ENCODE measurements at regions not wholly inside any gene's neighbourhood (a gene's known extent, or its start where the extent isn't known, plus 50 kb on each side); places are given as distances from the start of the nearest gene placed in this dataset.

- no peak for ATAC-seq
- no peaks in the 10 kb centered on the region for H3K9me3 Mint-ChIP-seq
- no peak for TF ChIP-seq MXD4 (CRISPR knock-in tag; IDR thresholded peaks at IDR 0.05; ENCODE audit: borderline replicate concordance)
- no peak for TF ChIP-seq TEAD1 (CRISPR knock-in tag; IDR thresholded peaks at IDR 0.05)
- TF ChIP-seq ATF3 (CRISPR knock-in tag; conservative IDR thresholded peaks at IDR 0.05), result no peak
- no peak for TF ChIP-seq TCF7 (CRISPR knock-in tag; IDR thresholded peaks at IDR 0.05; ENCODE audit: low read depth)
- no peak for TF ChIP-seq NFE2L1 (CRISPR knock-in tag; IDR thresholded peaks at IDR 0.05)
- no peak for TF ChIP-seq ZNF425 (CRISPR knock-in tag; conservative IDR thresholded peaks at IDR 0.05)
- no peak for TF ChIP-seq ZNF396 (CRISPR knock-in tag; IDR thresholded peaks at IDR 0.05; ENCODE audit: borderline replicate concordance)
- TF ChIP-seq ATF6 (CRISPR knock-in tag; IDR thresholded peaks at IDR 0.05), result no peak
- no peak for TF ChIP-seq ZNF219 (CRISPR knock-in tag; IDR thresholded peaks at IDR 0.05; ENCODE audit: borderline replicate concordance)
- TF ChIP-seq AFF4 (CRISPR knock-in tag; IDR thresholded peaks at IDR 0.05; ENCODE audit: borderline replicate concordance), result no peak
- TF ChIP-seq CREM (CRISPR knock-in tag; IDR thresholded peaks at IDR 0.05), result no peak
- TF ChIP-seq ATF1 (CRISPR knock-in tag; IDR thresholded peaks at IDR 0.05), result no peak
- no peaks in the 10 kb centered on the region for H3K36me3 Mint-ChIP-seq
- POLR2A ChIA-PET, result no interaction called here
- peaks cover 7% of the 10 kb centered on the region; the same call in 1 of the 2 replicates for H3K4me1 Mint-ChIP-seq
- no peak overlapping the region for H3K4me3 Mint-ChIP-seq
- no peak for DNase-seq (ENCODE audit: low spot score)
- no peaks in the 10 kb centered on the region for H3K27me3 Mint-ChIP-seq (ENCODE audit: low read depth)
- CTCF ChIA-PET, result no interaction called here
- H3K27ac Mint-ChIP-seq, result no peak overlapping the region
These were observed 128.1 kb upstream of the SP4 start for GRCh38 chr7:21299766-21300165.

GRCh38 chr7:21300692-21301091, 127.2 kb upstream of the SP4 start:
- Mint-ChIP-seq H3K27ac (no peak overlapping the region), H3K4me1 (peaks cover 9% of the 10 kb centered on the region; the same call in 1 of the 2 replicates), H3K36me3 (no peaks in the 10 kb centered on the region), H3K4me3 (no peak overlapping the region), H3K9me3 (peaks cover 2% of the 10 kb centered on the region; the same call in 1 of the 2 replicates), H3K27me3 (ENCODE audit: low read depth) (no peaks in the 10 kb centered on the region)
- DNase-seq (ENCODE audit: low spot score) (no peak), ATAC-seq (peak; percentile 51)
- ChIA-PET POLR2A (no interaction called here), CTCF (no interaction called here)
- TF ChIP-seq ZMAT4 (CRISPR knock-in tag; IDR thresholded peaks at IDR 0.05) (no peak), NR2C2 (CRISPR knock-in tag; IDR thresholded peaks at IDR 0.05) (no peak), HMGXB4 (CRISPR knock-in tag; IDR thresholded peaks at IDR 0.05) (no peak), RELA (CRISPR knock-in tag; IDR thresholded peaks at IDR 0.05; ENCODE audit: borderline replicate concordance) (no peak), ZNF512 (CRISPR knock-in tag; IDR thresholded peaks at IDR 0.05; ENCODE audit: borderline replicate concordance) (no peak), ZNF317 (CRISPR knock-in tag; IDR thresholded peaks at IDR 0.05; ENCODE audit: borderline replicate concordance, low read depth) (no peak), NFE2L1 (CRISPR knock-in tag; IDR thresholded peaks at IDR 0.05) (no peak), E2F1 (CRISPR knock-in tag; IDR thresholded peaks at IDR 0.05) (no peak), SOX15 (CRISPR knock-in tag; IDR thresholded peaks at IDR 0.05) (no peak), HMGA2 (CRISPR knock-in tag; IDR thresholded peaks at IDR 0.05) (no peak), ZNF138 (CRISPR knock-in tag; conservative IDR thresholded peaks at IDR 0.05) (no peak), ZNF219 (CRISPR knock-in tag; IDR thresholded peaks at IDR 0.05; ENCODE audit: borderline replicate concordance) (no peak)
